ENCODE measurements at regions not wholly inside any gene's neighbourhood (a gene's known extent, or its start where the extent isn't known, plus 50 kb on each side); places are given as distances from the start of the nearest gene placed in this dataset. TPM values are rescaled to one million over a fixed set of nuclear protein-coding genes. Genes with fewer than 3 reads are reported as not detected.

GRCh38 chr1:22398656-22399420 lies 52.8 kb upstream of the ZBTB40 start:
- Mint-ChIP-seq H3K9me3 (ENCODE audit: low read depth, unreplicated experiment) (no peaks in the 10 kb centered on the region), H3K4me3 (ENCODE audit: low read depth, unreplicated experiment) (no peak overlapping the region), H3K27me3 (ENCODE audit: unreplicated experiment) (peaks cover 73% of the 10 kb centered on the region), H3K27ac (ENCODE audit: unreplicated experiment) (no peak overlapping the region), H3K4me1 (ENCODE audit: low read depth, unreplicated experiment) (peaks cover 5% of the 10 kb centered on the region), H3K36me3 (ENCODE audit: insufficient read depth, unreplicated experiment) (no peaks in the 10 kb centered on the region)
- BruUV-seq (replicated peaks) = no TSS peak
- DNase-seq = no peak
- TF ChIP-seq, protein P1, sequence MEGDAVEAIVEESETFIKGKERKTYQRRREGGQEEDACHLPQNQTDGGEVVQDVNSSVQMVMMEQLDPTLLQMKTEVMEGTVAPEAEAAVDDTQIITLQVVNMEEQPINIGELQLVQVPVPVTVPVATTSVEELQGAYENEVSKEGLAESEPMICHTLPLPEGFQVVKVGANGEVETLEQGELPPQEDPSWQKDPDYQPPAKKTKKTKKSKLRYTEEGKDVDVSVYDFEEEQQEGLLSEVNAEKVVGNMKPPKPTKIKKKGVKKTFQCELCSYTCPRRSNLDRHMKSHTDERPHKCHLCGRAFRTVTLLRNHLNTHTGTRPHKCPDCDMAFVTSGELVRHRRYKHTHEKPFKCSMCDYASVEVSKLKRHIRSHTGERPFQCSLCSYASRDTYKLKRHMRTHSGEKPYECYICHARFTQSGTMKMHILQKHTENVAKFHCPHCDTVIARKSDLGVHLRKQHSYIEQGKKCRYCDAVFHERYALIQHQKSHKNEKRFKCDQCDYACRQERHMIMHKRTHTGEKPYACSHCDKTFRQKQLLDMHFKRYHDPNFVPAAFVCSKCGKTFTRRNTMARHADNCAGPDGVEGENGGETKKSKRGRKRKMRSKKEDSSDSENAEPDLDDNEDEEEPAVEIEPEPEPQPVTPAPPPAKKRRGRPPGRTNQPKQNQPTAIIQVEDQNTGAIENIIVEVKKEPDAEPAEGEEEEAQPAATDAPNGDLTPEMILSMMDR (IDR thresholded peaks at IDR 0.05; ENCODE audit: unreplicated experiment) = no peak
- CTCF ChIA-PET = no interaction called here
- intact Hi-C loops (cut with micrococcal nuclease; ENCODE audit: unreplicated experiment) = no loop called here

DNA sequence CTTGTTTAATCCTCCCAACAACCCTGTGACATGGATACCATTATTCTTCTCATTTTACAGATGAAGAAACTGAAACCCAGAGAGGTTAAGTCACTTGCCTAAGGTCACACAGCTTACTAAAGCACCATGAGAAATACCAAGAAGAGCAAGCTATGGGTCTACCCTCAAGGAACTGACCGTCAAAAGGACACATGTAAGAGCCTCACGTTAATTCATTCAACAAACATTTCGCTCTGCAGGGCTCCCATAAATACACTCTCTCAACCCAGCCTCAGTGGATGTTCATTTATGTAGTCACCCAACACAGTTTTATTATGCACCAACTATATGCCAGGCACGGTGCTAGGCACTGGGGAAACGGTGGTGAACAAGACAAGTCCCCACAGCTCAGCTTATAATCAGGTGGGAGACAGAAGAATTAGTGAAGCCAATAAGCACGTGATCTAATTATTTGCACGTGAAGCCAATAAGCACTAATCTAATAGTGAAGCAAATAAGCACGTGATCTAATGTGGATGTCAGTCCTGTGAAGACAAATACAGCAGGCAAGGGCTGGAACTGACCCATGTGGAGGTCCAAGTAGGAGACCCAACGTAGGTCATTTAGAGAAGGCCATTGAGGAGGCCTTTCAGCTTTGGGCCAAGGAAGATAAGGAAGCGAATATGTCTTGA lies 52.1 kb upstream of the ZBTB40 start:
- intact Hi-C loops (cut with micrococcal nuclease; ENCODE audit: unreplicated experiment) = no loop called here
- peaks cover 65% of the 10 kb centered on the region for H3K27me3 Mint-ChIP-seq (ENCODE audit: unreplicated experiment)

More for the DNA sequence above, 52.1 kb upstream of the ZBTB40 start:
- no TSS peak for BruUV-seq (replicated peaks)
- H3K4me1 Mint-ChIP-seq (ENCODE audit: low read depth, unreplicated experiment) = peaks cover 11% of the 10 kb centered on the region
- H3K9me3 Mint-ChIP-seq (ENCODE audit: low read depth, unreplicated experiment) = no peaks in the 10 kb centered on the region
- H3K27ac Mint-ChIP-seq (ENCODE audit: unreplicated experiment) = no peak overlapping the region
- no peaks in the 10 kb centered on the region for H3K36me3 Mint-ChIP-seq (ENCODE audit: insufficient read depth, unreplicated experiment)
- CTCF ChIA-PET = no interaction called here
- no peak overlapping the region for H3K4me3 Mint-ChIP-seq (ENCODE audit: low read depth, unreplicated experiment)
- DNase-seq = no peak
- TF ChIP-seq, protein P1 (IDR thresholded peaks at IDR 0.05; ENCODE audit: unreplicated experiment) = no peak

Small RNA genes in the stretch of these regions (microRNA-seq; reads per million reads assigned to microRNA genes)
- not detected for gene MIR4418
